ENCODE measurements at regions not wholly inside any gene's neighbourhood (a gene's known extent, or its start where the extent isn't known, plus 50 kb on each side); places are given as distances from the start of the nearest gene placed in this dataset.

- TF ChIP-seq, protein P1, sequence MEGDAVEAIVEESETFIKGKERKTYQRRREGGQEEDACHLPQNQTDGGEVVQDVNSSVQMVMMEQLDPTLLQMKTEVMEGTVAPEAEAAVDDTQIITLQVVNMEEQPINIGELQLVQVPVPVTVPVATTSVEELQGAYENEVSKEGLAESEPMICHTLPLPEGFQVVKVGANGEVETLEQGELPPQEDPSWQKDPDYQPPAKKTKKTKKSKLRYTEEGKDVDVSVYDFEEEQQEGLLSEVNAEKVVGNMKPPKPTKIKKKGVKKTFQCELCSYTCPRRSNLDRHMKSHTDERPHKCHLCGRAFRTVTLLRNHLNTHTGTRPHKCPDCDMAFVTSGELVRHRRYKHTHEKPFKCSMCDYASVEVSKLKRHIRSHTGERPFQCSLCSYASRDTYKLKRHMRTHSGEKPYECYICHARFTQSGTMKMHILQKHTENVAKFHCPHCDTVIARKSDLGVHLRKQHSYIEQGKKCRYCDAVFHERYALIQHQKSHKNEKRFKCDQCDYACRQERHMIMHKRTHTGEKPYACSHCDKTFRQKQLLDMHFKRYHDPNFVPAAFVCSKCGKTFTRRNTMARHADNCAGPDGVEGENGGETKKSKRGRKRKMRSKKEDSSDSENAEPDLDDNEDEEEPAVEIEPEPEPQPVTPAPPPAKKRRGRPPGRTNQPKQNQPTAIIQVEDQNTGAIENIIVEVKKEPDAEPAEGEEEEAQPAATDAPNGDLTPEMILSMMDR (IDR thresholded peaks at IDR 0.05), result no peak
- TF ChIP-seq POLR2A (IDR thresholded peaks at IDR 0.05), result no peak
These were observed 597.3 kb upstream of the DDX18 start for GRCh38 chr2:117217145-117217544.

Measured in Peyer's patch (tissue), 4 donors.